SKM-1 treated with dmso at 0.1 percent for 144 hours (cell line): ENCODE measurements at regions not wholly inside any gene's neighbourhood (a gene's known extent, or its start where the extent isn't known, plus 50 kb on each side); places are given as distances from the start of the nearest gene placed in this dataset.
A peak's percentile ranks its signal among the peaks of the same experiment; 100 is the strongest.

Experiments
- DNase-seq: peaks from one replicate; lab custom pipeline; 2025; ENCODE audit not compliant: unreplicated experiment; lab: John Stamatoyannopoulos, UW

DNA sequence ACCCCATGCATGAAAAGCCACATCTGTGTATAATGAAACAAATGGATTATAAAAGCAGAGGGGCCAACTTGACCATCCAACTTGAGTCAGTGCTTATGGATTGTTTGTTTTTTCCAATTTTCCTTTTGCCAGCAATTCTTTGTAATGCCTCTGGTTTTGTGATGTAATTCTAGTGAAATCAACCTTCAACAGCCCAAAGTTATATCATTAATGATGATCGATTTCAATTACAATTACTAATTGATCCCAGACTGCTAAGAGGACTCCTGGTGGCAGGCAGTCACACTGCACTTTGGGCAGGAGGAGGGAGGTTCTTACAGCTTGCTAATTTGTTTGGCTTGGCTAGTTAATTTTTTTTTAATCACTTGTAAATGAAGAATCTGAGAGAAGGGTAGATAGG lies 552.3 kb downstream of the NUF2 start:
- DNase-seq = no peak

DNA sequence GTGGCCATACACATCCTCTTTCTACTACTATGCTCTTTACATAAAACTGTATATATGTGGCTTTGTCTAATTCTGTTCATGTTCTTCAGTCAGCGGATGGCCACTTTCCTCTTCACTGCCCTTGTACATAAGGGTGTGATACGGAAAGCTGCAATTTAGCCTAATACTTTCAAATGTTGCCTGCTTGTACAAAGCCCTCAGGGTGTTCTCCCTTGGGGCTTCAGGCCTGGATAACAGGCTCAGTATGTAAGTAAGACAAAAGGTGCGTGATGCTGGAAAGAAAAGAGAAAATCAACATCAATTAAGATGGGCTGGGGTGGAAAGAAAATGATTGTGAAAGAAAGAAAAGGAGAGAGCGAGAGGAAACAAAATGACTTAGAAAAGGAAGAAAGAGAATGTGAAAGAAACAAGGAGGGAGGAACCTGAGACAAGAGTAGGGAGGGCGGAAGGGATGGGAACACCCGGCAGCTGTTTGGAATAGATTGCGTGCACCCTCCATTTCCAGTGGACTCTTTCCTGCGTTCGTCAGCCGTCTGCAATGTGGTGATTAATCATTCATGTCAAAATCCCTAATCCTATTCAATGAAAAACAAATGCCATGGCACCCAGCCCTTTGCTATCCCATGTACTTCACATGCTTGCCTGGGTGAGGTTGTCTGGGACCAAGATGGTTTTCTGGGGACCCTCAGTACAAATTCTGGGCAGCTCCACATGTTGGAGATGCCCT lies 553.6 kb downstream of the NUF2 start:
- DNase-seq = no peak

DNA sequence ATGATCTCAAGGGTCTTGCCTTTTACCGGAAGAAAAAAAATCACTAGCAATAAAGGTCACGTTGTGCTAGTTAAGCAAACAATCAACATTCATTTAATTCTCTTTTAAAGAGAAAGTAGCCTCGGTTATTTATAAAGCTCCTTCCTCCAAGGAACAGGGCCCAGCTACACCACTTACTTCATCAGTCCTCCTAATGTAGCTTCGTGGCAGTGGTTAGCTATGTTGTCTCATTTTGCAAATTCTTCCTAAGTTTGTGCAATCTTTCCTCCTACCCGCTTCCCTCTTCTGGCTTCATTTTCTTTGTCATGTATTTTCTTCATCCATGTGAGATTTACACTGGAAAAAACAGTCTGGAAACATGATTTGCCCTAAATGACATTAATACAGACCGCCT lies 554.2 kb downstream of the NUF2 start:
- peak; percentile 37 for DNase-seq

DNA sequence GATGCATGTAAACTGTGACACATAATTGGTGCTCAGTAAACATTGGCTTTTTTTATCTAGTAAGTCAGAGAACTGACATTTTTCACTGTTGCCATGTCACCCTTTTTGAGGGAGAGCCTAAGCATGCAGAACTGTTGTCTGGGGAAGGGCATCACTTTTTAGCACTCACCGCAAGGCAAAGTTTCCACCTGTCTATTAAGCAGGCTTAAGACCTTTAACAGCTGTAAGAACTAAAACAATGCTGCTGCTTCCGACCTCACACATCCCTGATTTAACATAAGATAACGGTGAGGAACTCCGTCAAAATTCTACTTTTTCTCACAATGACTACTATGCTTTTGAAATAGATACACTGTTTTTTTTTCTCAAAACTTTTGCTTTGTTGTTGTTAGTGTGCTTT lies 554.8 kb downstream of the NUF2 start:
- no peak for DNase-seq

DNA sequence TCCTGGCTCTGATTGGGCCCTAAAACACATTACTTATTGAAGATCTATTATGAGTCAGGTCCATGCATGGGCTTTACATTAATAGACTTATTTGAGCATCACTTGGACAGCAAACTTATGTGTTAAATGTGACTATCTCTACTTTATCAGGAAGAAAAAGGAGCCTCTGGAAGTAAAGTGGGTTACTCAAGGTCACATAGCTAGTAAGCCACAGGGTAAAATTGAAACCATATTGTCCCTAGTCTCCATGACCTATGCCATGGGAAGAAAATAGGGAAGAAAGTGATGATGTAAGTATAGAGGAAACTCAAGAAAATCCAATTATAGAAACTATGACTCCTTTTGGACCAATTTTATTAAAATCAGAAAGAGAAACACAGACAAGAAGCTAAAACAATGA lies 555.3 kb downstream of the NUF2 start:
- no peak for DNase-seq

DNA sequence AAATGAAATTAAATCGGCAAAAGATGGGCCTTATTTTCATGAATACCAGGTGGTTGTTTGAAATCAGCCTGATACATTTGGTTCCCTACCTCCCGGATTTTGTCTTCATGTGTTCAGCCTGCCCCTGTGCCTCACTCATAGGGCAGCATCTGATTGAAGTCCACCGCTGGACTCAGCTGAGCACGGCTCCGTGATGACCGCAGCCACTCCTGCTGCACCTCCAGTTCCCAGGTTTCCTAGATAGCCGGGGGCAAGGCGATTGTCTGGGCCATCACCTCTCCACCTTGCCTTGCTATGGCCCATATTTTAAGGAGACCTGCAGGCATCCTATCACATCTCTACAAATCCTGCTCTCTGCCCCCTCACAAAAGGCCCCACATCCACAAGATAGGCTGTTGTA lies 563.8 kb downstream of the NUF2 start:
- no peak for DNase-seq

DNA sequence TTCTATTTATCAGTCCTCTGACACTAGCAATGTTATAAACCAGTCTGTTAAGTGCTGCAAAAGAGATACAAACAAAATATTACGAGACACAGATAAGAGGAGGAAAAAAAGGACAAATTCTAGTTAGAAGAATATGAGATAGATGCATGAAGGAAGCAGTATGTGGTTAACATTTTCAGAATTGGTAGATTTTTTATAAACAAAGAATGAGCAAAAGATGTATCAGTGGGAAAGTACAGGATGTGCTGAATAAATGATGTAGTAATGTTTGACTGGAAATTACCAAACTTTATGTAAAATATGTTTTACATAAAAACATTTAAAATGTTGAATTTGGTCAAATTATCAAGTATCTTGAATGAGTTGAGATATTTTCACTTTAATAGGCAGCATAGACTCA lies 574.2 kb downstream of the NUF2 start:
- no peak for DNase-seq

DNA sequence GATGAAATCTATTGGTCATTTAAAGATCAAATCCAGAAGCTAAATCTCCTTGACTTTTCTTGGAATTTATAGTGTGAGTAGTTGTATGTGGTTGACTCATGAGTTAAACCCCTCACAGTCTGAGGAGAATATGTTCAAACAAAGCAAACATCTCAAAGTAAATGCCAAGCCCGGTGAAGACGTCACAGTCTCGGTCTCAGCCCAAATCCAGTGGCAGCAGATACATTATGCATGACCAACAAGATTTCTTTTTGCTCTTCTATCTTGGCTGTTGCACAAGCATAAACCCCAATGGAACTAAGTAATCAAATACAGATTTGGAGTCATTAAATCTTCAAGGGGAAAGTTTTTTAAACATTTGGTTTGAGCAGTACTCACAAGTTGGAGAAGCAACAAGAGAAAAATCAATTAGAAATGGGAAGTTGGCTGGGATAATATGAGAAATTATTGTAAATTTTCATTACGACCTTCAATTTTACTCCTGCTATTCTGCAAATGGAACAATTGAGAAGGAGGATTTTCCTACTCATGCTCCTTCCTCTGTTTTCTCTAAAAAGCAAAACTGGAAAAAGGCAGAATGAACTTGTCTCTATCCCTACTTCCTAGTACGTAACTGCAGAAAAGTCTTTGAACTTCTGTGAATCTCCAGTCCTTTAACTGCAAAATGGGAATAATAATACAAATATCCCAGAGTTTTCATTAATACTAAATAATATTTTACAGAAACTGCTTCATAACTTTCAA lies 575.8 kb downstream of the NUF2 start:
- DNase-seq = no peak

DNA sequence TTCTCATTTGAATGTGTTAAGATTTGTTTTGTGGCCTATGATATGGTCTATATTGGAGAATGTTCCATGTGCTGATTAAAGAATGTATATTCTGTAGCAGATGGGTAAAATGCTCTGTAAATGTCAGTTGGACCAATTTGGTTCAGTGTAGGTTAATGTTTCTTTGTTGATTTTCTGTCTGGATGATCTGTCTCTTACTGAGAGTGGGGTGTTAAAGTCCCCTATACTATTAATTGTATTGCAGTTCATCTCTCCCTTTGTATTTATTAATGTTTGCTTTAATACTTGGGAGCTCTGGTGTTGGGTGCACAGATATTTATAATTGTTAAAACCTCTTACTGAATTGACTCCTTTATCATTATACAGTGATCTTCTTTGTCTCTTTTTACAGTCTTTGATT lies 584.5 kb downstream of the NUF2 start:
- no peak for DNase-seq

DNA sequence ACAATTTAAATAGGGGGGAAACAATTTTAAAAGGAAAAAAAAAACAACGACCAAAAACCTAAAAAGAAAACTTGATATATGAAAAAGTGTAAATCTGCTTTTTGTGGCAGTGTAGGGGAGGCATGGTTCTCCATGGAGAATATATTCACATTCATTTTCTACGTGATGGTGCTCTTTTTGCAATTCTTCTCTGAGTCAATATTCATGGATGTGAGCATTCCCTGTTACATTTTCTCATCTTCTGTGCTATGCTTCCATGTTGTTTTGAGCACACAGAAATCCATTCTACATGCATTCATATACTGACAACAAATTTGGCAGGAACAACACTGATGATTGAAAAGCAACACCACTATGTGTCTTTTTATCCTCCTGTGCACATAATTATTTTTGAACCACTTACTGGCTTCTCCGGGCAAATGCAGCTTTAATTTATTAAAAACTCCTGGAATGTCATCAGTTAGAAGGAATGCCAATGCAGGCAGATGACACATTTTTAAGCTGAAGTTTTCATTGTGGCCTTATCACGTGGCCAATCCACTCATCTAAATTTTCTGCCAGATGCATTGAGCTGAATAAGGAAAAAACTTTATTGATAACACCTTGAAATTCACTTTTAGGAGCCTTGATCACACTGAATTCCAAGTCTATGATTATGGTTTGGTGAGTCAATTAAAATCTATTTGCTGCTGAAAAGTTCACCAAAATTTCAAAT lies 590.6 kb downstream of the NUF2 start:
- DNase-seq = no peak

DNA sequence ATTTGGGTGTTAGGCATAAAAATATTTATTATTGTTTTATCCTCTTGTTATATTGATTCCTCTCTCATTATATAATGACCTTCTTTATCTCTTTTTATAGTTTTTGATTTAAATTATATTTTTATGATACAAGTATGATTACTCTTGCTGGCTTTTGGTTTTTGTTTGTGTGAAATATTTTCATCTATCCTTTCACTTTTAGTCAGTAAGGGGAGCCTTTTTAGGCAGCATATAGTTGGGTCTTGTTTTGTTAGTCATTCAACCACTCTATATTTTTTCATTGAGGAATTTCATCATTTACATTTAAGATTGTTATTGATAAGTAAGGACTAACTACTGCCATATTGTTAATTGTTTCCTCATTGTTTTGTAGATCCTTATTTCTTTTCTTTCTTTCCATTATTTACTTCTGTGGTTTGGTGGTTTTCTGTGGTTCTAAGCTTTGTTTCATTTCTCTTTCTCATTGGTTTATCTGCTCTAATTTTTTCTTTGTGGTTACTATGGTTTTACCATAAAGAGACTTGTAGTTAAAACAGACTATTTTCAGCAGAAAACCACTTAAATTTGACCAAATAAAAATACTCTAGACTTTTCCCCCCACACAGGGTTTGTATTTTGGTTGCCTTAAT lies 593.1 kb downstream of the NUF2 start:
- DNase-seq = no peak

DNA sequence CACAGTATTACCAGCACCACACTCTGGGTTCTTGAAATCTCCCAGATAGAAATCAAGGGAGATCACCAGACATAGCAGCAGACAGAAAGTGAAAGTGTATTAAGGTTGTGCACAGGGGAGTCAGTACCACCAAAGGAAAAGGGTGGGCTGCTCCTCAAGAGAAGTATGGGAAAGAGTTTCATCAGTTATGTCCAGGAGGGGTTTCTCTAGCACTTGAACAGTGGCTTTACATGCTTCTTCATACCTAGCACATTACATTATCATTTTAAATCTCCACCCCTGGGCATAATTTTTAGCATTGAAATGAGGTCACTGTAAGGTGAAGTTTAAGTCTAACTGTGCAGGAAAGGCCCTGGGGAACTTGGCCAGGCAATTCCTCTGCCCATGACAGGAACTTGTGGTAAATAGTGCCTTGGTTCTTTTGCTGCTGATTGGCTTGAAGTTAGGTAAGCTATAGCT lies 601.0 kb downstream of the NUF2 start:
- peak; percentile 77 for DNase-seq

DNA sequence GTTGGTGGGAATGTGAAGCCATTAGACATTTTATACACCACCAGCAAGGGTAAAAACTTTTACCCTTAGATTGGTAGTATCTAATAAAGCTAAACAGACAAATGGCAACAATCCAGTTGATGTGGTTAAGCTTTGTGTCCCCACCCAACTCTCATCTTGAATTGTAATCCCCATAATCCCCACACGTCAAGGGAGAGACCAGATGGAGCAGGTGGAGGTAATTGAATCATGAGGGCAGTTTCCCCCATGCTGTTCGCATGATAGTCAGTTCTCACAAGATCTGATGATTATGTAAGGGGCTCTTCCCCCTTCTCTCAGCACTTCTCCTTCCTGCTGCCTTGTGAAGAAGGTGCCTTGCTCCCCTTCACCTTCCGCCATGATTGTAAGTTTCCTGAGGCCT lies 602.3 kb downstream of the NUF2 start:
- DNase-seq = no peak

DNA sequence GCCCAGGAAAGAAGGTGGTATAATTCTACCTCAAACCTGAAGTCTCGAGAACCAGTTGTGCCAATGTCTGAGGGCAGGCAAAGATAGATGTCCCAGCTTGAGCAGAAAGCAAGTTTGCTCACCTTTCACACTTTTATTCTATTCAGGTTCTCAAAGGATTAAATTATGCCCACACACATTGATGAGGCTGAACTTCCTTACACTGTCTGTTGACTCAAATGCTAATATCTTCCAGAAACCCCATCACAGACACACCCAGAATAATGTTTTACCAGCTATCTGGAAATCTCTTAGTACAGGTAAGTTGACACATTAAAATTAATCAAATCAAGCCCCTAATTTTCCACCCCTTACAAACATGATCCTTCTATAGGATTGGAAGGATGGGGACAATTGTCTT lies 605.7 kb downstream of the NUF2 start:
- no peak for DNase-seq

DNA sequence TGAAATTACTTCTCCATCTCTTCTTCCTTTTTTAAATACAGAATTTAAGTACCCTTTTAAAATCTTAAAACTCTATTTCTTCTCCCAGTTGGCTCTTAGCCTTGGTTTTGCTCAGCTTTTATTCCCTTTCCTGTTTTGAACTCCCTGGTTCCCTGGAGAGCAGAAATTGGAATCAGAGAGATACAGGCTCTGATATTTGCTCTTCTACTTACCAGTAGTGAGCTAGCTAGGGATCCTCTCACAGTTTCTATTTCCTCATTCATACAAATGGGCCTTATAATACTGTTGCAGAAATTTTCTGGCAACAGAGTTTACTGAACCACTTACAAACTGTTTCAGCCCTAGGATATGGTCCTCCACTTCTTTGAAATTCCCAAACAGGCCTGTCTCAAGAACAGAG lies 606.3 kb downstream of the NUF2 start:
- DNase-seq = no peak

DNA sequence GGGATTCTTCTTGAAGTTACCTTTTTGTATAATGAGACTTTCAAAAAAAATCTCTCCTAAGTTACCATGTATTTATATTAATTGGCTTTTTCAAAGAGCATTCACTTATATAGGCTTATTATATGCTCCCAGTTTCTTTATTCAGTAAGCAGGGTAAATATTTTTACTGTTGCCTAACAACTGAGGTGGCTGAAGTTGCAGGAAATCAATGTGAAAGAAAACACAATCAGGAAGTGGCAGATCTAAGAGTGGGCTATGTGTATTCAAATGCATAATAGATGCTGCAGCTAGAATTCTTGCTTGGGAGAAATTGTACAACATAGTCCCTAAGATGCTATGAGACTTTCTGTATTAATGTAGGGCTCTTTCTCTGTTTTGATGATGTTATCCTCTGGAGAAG lies 606.9 kb downstream of the NUF2 start:
- DNase-seq = no peak

DNA sequence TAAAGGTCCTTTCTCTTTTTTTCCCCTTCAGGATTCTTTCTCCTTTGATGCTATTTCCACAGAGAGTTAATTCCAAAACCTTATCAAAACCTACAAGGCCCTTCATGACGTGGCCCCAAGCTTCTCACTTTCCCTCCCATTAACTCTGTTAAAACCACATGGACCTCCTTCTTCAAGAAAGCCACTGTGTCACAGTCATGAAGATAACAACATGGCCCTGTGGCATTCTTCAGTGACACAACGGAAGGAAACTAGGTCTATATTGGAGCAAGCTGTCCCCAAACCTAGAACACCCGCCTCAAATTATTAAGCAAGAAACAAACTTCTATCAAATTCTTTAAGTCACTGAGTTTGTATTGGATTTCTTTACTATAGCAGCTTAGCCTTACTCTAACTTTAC lies 611.1 kb downstream of the NUF2 start:
- no peak for DNase-seq

DNA sequence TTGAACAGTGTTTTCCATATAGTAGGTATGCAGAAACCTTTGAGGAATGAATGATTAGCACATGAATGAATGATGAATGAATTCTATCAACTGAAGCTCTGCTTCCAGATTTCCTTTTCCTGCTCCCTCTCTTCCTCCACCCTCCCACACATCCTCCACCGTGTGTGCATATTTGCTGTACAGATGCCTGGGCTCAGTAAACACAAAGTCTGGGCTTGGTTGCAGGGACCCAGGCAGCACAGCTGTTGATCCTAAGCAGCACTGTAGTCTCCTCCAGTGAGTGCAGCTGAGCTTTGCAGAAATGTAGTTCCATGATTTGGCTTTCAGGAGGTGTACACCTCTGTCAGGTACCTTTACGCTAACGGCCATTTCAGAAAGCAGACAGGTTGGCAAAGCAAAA lies 611.7 kb downstream of the NUF2 start:
- DNase-seq = no peak

DNA sequence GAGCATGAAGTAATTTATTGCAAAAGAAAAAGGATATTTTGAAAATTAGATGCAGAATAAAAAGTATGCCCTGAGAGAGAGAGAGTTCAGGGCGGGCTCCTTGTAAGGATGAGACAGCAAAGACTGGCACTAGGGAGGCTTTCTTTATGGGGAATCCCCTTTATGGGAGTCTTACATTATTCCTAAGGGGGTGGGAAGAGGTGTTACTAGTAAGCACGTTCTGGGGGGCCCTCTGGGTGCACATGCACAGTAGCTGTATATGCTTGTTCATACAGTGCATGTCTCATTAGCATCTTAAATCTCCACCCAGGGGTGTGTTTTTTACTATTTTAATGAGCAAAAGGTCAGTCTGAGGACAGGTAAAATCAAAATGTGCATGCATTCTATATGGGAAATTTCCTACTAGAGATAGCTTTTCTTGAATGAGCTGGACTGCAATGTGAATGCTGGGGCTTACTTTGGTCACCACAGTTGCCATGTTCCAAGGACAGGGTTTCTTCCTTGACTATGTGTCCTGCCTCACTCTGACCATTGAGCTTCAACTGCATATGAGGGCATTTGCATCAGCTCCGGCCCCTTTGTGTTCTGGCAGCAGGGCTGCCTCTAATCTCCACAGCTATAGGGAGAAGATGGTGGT lies 614.1 kb downstream of the NUF2 start:
- DNase-seq = no peak

DNA sequence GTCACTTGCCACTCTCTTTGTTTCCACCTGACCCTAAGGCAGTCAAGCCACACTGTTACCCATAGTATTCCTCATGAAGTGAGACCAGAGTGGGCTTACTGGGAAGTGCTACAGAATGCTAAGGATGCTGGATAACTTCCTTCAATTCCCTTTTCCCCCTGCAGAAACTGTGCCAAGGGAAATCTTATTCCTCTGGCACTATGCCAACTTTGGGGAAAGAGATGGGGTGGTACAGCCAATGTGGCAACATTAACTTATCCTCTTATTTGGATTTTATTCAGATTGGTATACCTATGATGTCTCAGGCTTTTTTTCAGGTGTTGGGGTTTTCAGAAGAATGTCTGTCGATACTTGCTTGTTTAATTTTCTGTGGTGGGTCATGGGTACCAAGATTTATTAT lies 599.4 kb upstream of the PBX1 start:
- DNase-seq = no peak

DNA sequence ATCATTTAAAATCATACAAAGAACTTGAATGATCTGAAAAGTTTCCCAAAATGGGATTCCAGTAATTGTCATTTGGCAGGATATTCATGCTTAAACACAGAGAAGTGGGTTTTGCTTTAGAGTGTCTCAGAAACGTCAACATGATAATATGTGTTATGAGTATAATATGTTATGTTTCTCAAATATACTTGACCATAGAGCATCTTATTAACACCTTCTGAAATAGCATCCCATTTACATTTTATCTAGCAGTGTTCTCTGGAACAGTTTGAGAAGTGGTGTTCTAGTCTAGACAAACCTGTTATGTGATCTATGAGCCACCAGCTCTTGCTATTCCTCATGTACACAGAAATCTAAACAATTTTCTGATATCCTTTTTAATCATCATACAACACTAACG lies 588.8 kb upstream of the PBX1 start:
- no peak for DNase-seq
